ENCODE measurements at regions not wholly inside any gene's neighbourhood (a gene's known extent, or its start where the extent isn't known, plus 50 kb on each side); places are given as distances from the start of the nearest gene placed in this dataset.

GRCh38 chr3:82390868-82391267, 629.4 kb upstream of the GBE1 start:
- no peak for DNase-seq

GRCh38 chr3:82386647-82387046, 625.2 kb upstream of the GBE1 start:
- Histone ChIP-seq H2AK5ac (ENCODE audit: low read length, severe bottlenecking) (no peak overlapping the region), H3K4ac (ENCODE audit: low read depth in 1 of 2, low read length in 2 of 2) (no peak overlapping the region), H3K23ac (ENCODE audit: low read length in 2 of 2) (no peak overlapping the region), H3K27ac (ENCODE audit: low read length, poor library complexity, severe bottlenecking) (no peak overlapping the region), H3K9me3 (ENCODE audit: control insufficient read depth, low read length) (no peaks in the 10 kb centered on the region), H2BK12ac (ENCODE audit: low read length in 2 of 2) (no peak overlapping the region), H3K36me3 (ENCODE audit: control insufficient read depth in 1 of 2, insufficient read depth in 2 of 2, low read depth in 1 of 2, low read length in 2 of 2) (no peaks in the 10 kb centered on the region), H4K91ac (ENCODE audit: low read length) (no peak overlapping the region), H3K18ac (ENCODE audit: low read depth in 1 of 2, low read length in 2 of 2) (no peak overlapping the region), H3K4me3 (ENCODE audit: insufficient read depth in 1 of 2, low read depth in 1 of 2, low read length in 2 of 2) (no peak overlapping the region), H2BK120ac (ENCODE audit: low read depth, low read length) (no peak overlapping the region), H3K79me1 (replicated peaks; ENCODE audit: low read length, poor library complexity, severe bottlenecking) (no peaks in the 10 kb centered on the region), H3K14ac (ENCODE audit: low read length in 2 of 2) (no peak overlapping the region), H2AFZ (ENCODE audit: low read depth, low read length) (no peak overlapping the region), H2BK5ac (ENCODE audit: low read depth, low read length, poor library complexity, severe bottlenecking) (no peak overlapping the region), H3K4me1 (ENCODE audit: control insufficient read depth, insufficient read depth, low read depth, low read length) (no peaks in the 10 kb centered on the region), H2BK15ac (ENCODE audit: low read depth, poor library complexity, severe bottlenecking) (no peak overlapping the region), H3K9ac (ENCODE audit: low read length) (no peak overlapping the region), H3K4me2 (ENCODE audit: low read length, poor library complexity, severe bottlenecking) (no peak overlapping the region), H4K8ac (ENCODE audit: low read length) (no peak overlapping the region), H3K27me3 (ENCODE audit: control insufficient read depth in 1 of 2, insufficient read depth in 1 of 2, low read length in 2 of 2) (no peaks in the 10 kb centered on the region)
- no peak for DNase-seq
- WGBS = 48% methylated on average over 2 of the region's 2 CpGs

More at GRCh38 chr3:82390868-82391267, 629.4 kb upstream of the GBE1 start:
- Histone ChIP-seq H3K79me1 (replicated peaks; ENCODE audit: low read length, poor library complexity, severe bottlenecking) (no peaks in the 10 kb centered on the region), H3K4me1 (ENCODE audit: control insufficient read depth, insufficient read depth, low read depth, low read length) (no peaks in the 10 kb centered on the region), H2AK5ac (ENCODE audit: low read length, severe bottlenecking) (no peak overlapping the region), H3K9ac (ENCODE audit: low read length) (no peak overlapping the region), H3K27me3 (ENCODE audit: control insufficient read depth in 1 of 2, insufficient read depth in 1 of 2, low read length in 2 of 2) (no peaks in the 10 kb centered on the region), H3K14ac (ENCODE audit: low read length in 2 of 2) (no peak overlapping the region), H3K23ac (ENCODE audit: low read length in 2 of 2) (no peak overlapping the region), H3K9me3 (ENCODE audit: control insufficient read depth, low read length) (no peaks in the 10 kb centered on the region), H3K27ac (ENCODE audit: low read length, poor library complexity, severe bottlenecking) (no peak overlapping the region), H2BK120ac (ENCODE audit: low read depth, low read length) (no peak overlapping the region), H2BK15ac (ENCODE audit: low read depth, poor library complexity, severe bottlenecking) (no peak overlapping the region), H3K18ac (ENCODE audit: low read depth in 1 of 2, low read length in 2 of 2) (no peak overlapping the region), H3K4me2 (ENCODE audit: low read length, poor library complexity, severe bottlenecking) (no peak overlapping the region), H4K8ac (ENCODE audit: low read length) (no peak overlapping the region), H2AFZ (ENCODE audit: low read depth, low read length) (no peak overlapping the region), H3K36me3 (ENCODE audit: control insufficient read depth in 1 of 2, insufficient read depth in 2 of 2, low read depth in 1 of 2, low read length in 2 of 2) (no peaks in the 10 kb centered on the region), H2BK5ac (ENCODE audit: low read depth, low read length, poor library complexity, severe bottlenecking) (no peak overlapping the region), H3K4me3 (ENCODE audit: insufficient read depth in 1 of 2, low read depth in 1 of 2, low read length in 2 of 2) (no peak overlapping the region), H4K91ac (ENCODE audit: low read length) (no peak overlapping the region), H3K4ac (ENCODE audit: low read depth in 1 of 2, low read length in 2 of 2) (no peak overlapping the region), H2BK12ac (ENCODE audit: low read length in 2 of 2) (no peak overlapping the region)
- 75% methylated on average over 4 of the region's 4 CpGs for WGBS

DNA sequence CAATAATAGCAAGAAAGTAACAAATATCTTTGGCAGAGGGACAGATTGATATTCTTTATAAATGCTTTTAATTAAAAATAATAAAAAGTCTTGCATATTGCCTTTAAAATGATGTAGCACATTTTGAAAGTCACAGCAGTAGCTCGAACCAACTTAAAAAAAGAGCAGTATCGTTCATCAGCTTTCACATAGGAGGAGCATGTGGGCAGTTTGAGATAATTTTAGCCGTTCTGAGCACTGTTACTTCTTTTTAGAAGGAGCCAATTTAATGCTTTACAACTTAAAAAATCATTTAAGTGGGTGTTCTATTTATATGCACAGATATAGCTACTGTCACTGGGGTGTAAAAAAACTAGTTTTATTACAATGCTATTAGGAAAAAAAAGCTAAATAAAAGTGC, 622.7 kb upstream of the GBE1 start:
- Histone ChIP-seq H2BK120ac (ENCODE audit: low read depth, low read length) (no peak overlapping the region), H3K18ac (ENCODE audit: low read depth in 1 of 2, low read length in 2 of 2) (no peak overlapping the region), H3K27me3 (ENCODE audit: control insufficient read depth in 1 of 2, insufficient read depth in 1 of 2, low read length in 2 of 2) (no peaks in the 10 kb centered on the region), H3K4me2 (ENCODE audit: low read length, poor library complexity, severe bottlenecking) (no peak overlapping the region), H3K27ac (ENCODE audit: low read length, poor library complexity, severe bottlenecking) (no peak overlapping the region), H2BK5ac (ENCODE audit: low read depth, low read length, poor library complexity, severe bottlenecking) (no peak overlapping the region), H2BK12ac (ENCODE audit: low read length in 2 of 2) (no peak overlapping the region), H3K14ac (ENCODE audit: low read length in 2 of 2) (no peak overlapping the region), H3K9me3 (ENCODE audit: control insufficient read depth, low read length) (peaks cover 4% of the 10 kb centered on the region), H3K4ac (ENCODE audit: low read depth in 1 of 2, low read length in 2 of 2) (no peak overlapping the region), H3K4me1 (ENCODE audit: control insufficient read depth, insufficient read depth, low read depth, low read length) (no peaks in the 10 kb centered on the region), H3K79me1 (replicated peaks; ENCODE audit: low read length, poor library complexity, severe bottlenecking) (no peaks in the 10 kb centered on the region), H3K4me3 (ENCODE audit: insufficient read depth in 1 of 2, low read depth in 1 of 2, low read length in 2 of 2) (no peak overlapping the region), H4K8ac (ENCODE audit: low read length) (no peak overlapping the region), H2AK5ac (ENCODE audit: low read length, severe bottlenecking) (no peak overlapping the region), H4K91ac (ENCODE audit: low read length) (no peak overlapping the region), H3K36me3 (ENCODE audit: control insufficient read depth in 1 of 2, insufficient read depth in 2 of 2, low read depth in 1 of 2, low read length in 2 of 2) (no peaks in the 10 kb centered on the region), H2BK15ac (ENCODE audit: low read depth, poor library complexity, severe bottlenecking) (no peak overlapping the region), H2AFZ (ENCODE audit: low read depth, low read length) (no peak overlapping the region), H3K23ac (ENCODE audit: low read length in 2 of 2) (no peak overlapping the region), H3K9ac (ENCODE audit: low read length) (no peak overlapping the region)
- no peak for DNase-seq
- WGBS = 54% methylated on average over 3 of the region's 3 CpGs

- Histone ChIP-seq H3K27ac (ENCODE audit: low read length, poor library complexity, severe bottlenecking) (no peak overlapping the region), H2AFZ (ENCODE audit: low read depth, low read length) (no peak overlapping the region), H3K4ac (ENCODE audit: low read depth in 1 of 2, low read length in 2 of 2) (no peak overlapping the region), H2AK5ac (ENCODE audit: low read length, severe bottlenecking) (no peak overlapping the region), H3K18ac (ENCODE audit: low read depth in 1 of 2, low read length in 2 of 2) (no peak overlapping the region), H3K4me1 (ENCODE audit: control insufficient read depth, insufficient read depth, low read depth, low read length) (no peaks in the 10 kb centered on the region), H2BK15ac (ENCODE audit: low read depth, poor library complexity, severe bottlenecking) (no peak overlapping the region), H2BK120ac (ENCODE audit: low read depth, low read length) (no peak overlapping the region), H2BK12ac (ENCODE audit: low read length in 2 of 2) (no peak overlapping the region), H3K27me3 (ENCODE audit: control insufficient read depth in 1 of 2, insufficient read depth in 1 of 2, low read length in 2 of 2) (no peaks in the 10 kb centered on the region), H3K4me2 (ENCODE audit: low read length, poor library complexity, severe bottlenecking) (no peak overlapping the region), H3K14ac (ENCODE audit: low read length in 2 of 2) (no peak overlapping the region), H3K79me1 (replicated peaks; ENCODE audit: low read length, poor library complexity, severe bottlenecking) (no peaks in the 10 kb centered on the region), H2BK5ac (ENCODE audit: low read depth, low read length, poor library complexity, severe bottlenecking) (no peak overlapping the region), H4K8ac (ENCODE audit: low read length) (no peak overlapping the region), H3K9ac (ENCODE audit: low read length) (no peak overlapping the region), H4K91ac (ENCODE audit: low read length) (no peak overlapping the region), H3K36me3 (ENCODE audit: control insufficient read depth in 1 of 2, insufficient read depth in 2 of 2, low read depth in 1 of 2, low read length in 2 of 2) (no peaks in the 10 kb centered on the region), H3K4me3 (ENCODE audit: insufficient read depth in 1 of 2, low read depth in 1 of 2, low read length in 2 of 2) (no peak overlapping the region), H3K9me3 (ENCODE audit: control insufficient read depth, low read length) (peaks cover 8% of the 10 kb centered on the region), H3K23ac (ENCODE audit: low read length in 2 of 2) (no peak overlapping the region)
- DNase-seq = no peak
- 79% methylated on average over 2 of the region's 4 CpGs for WGBS
These were observed 621.4 kb upstream of the GBE1 start for GRCh38 chr3:82382831-82383230.

All from mesenchymal stem cell (in vitro differentiated cells and primary cell).